ENCODE measurements at regions not wholly inside any gene's neighbourhood (a gene's known extent, or its start where the extent isn't known, plus 50 kb on each side); places are given as distances from the start of the nearest gene placed in this dataset.

DNA sequence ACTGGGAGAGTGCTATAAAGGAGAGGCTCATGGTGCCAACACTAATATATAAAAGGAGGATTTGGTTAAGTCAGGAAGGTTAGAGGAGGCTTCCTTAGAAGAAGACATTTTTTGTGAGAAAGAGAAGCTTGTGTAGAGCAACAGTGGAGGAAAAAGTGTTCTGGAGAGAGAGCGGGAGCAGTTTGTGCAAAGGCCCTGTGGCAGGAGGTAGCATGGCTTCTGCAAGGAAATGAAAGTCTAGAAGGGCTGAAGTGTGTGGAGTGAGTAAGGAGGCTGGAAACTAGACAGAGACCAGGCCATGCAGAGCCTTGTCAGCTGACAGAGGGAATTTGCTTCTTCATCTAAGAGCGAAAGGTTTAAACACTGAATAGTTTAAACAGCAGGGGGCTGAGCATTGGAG lies 64.4 kb upstream of the ARAP3 start:
- TF ChIP-seq CEBPB (IDR thresholded peaks at IDR 0.05) (no peak), EP300 (IDR thresholded peaks at IDR 0.05; ENCODE audit: borderline replicate concordance) (no peak), YY1 (IDR thresholded peaks at IDR 0.05; ENCODE audit: low read depth) (no peak), MAX (IDR thresholded peaks at IDR 0.05) (no peak), TAF1 (IDR thresholded peaks at IDR 0.05; ENCODE audit: low read depth) (no peak), TEAD4 (IDR thresholded peaks at IDR 0.05) (no peak), EGR1 (IDR thresholded peaks at IDR 0.05) (no peak), CREB1 (IDR thresholded peaks at IDR 0.05; ENCODE audit: low read depth) (no peak), FOXM1 (IDR thresholded peaks at IDR 0.05; ENCODE audit: borderline replicate concordance, low read depth) (no peak), ZBTB7A (IDR thresholded peaks at IDR 0.05; ENCODE audit: low read depth) (no peak), REST (IDR thresholded peaks at IDR 0.05; ENCODE audit: low read depth) (no peak)
- TF ChIP-seq, protein P1, sequence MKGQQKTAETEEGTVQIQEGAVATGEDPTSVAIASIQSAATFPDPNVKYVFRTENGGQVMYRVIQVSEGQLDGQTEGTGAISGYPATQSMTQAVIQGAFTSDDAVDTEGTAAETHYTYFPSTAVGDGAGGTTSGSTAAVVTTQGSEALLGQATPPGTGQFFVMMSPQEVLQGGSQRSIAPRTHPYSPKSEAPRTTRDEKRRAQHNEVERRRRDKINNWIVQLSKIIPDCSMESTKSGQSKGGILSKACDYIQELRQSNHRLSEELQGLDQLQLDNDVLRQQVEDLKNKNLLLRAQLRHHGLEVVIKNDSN (IDR thresholded peaks at IDR 0.05), result no peak

All from Ishikawa (cell line).